ENCODE measurements at regions not wholly inside any gene's neighbourhood (a gene's known extent, or its start where the extent isn't known, plus 50 kb on each side); places are given as distances from the start of the nearest gene placed in this dataset.

DNA sequence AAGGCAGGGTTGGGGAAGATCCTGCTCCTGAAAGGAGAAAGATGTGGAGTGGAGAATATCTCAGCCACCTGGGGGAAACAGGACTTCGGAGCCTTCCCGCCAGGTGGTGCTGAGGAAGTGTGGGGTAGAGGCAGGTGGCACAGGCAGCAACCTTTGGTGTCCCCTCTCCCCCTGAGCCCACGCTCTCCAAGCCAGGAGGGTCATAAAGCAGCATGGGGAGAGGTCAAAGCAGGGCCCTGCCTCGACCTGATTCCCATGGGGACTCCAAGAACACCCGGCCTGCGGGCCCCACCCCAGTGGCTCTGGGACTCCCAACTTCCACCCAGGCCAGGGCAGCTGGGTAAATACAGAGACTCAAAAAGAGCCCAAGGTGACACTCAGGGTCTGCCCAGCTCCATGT, 54.3 kb upstream of the SLC66A3 start:
- TF ChIP-seq, protein P1, sequence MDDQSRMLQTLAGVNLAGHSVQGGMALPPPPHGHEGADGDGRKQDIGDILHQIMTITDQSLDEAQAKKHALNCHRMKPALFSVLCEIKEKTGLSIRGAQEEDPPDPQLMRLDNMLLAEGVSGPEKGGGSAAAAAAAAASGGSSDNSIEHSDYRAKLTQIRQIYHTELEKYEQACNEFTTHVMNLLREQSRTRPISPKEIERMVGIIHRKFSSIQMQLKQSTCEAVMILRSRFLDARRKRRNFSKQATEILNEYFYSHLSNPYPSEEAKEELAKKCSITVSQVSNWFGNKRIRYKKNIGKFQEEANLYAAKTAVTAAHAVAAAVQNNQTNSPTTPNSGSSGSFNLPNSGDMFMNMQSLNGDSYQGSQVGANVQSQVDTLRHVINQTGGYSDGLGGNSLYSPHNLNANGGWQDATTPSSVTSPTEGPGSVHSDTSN (IDR thresholded peaks at IDR 0.05) = no peak
- TF ChIP-seq FOSB (CRISPR knock-in tag; IDR thresholded peaks at IDR 0.05) (no peak), KDM5A (IDR thresholded peaks at IDR 0.05) (no peak), BHLHE40 (IDR thresholded peaks at IDR 0.05; ENCODE audit: low read depth, low read length) (no peak), HDAC2 (IDR thresholded peaks at IDR 0.05) (no peak), TFCP2L1 (CRISPR knock-in tag; IDR thresholded peaks at IDR 0.05) (no peak), PHF8 (IDR thresholded peaks at IDR 0.05; ENCODE audit: borderline replicate concordance, low read depth) (no peak), ESRRA (IDR thresholded peaks at IDR 0.05; ENCODE audit: borderline replicate concordance, low read length) (no peak), HOXB13 (CRISPR knock-in tag; IDR thresholded peaks at IDR 0.05; ENCODE audit: low read depth) (no peak)
- TF ChIP-seq, protein P2, sequence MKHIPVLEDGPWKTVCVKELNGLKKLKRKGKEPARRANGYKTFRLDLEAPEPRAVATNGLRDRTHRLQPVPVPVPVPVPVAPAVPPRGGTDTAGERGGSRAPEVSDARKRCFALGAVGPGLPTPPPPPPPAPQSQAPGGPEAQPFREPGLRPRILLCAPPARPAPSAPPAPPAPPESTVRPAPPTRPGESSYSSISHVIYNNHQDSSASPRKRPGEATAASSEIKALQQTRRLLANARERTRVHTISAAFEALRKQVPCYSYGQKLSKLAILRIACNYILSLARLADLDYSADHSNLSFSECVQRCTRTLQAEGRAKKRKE (CRISPR knock-in tag; IDR thresholded peaks at IDR 0.05; ENCODE audit: low read depth) = no peak
- TF ChIP-seq, protein P3, sequence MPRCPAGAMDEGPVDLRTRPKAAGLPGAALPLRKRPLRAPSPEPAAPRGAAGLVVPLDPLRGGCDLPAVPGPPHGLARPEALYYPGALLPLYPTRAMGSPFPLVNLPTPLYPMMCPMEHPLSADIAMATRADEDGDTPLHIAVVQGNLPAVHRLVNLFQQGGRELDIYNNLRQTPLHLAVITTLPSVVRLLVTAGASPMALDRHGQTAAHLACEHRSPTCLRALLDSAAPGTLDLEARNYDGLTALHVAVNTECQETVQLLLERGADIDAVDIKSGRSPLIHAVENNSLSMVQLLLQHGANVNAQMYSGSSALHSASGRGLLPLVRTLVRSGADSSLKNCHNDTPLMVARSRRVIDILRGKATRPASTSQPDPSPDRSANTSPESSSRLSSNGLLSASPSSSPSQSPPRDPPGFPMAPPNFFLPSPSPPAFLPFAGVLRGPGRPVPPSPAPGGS (IDR thresholded peaks at IDR 0.05) = no peak
- TF ChIP-seq, protein P4, sequence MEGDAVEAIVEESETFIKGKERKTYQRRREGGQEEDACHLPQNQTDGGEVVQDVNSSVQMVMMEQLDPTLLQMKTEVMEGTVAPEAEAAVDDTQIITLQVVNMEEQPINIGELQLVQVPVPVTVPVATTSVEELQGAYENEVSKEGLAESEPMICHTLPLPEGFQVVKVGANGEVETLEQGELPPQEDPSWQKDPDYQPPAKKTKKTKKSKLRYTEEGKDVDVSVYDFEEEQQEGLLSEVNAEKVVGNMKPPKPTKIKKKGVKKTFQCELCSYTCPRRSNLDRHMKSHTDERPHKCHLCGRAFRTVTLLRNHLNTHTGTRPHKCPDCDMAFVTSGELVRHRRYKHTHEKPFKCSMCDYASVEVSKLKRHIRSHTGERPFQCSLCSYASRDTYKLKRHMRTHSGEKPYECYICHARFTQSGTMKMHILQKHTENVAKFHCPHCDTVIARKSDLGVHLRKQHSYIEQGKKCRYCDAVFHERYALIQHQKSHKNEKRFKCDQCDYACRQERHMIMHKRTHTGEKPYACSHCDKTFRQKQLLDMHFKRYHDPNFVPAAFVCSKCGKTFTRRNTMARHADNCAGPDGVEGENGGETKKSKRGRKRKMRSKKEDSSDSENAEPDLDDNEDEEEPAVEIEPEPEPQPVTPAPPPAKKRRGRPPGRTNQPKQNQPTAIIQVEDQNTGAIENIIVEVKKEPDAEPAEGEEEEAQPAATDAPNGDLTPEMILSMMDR (IDR thresholded peaks at IDR 0.05) = no peak
- ChIA-PET CTCF (no interaction called here), POLR2A (no interaction called here)
- Histone ChIP-seq H3K4me3 (no peak overlapping the region), H3K4me1 (peaks cover 12% of the 10 kb centered on the region; the same call in 2 of the 3 replicates), H3K4me2 (no peak overlapping the region), H3K9me3 (no peaks in the 10 kb centered on the region), H3K27ac (no peak overlapping the region)
- FAIRE-seq = no peak
- ATAC-seq = no peak
- 75% methylated on average over 6 of the region's 6 CpGs for WGBS (ENCODE audit: missing lambda C conversion rate)
- DNase-seq (ENCODE audit: low read depth in 1 of 2, low spot score in 1 of 2) = no peak

DNA sequence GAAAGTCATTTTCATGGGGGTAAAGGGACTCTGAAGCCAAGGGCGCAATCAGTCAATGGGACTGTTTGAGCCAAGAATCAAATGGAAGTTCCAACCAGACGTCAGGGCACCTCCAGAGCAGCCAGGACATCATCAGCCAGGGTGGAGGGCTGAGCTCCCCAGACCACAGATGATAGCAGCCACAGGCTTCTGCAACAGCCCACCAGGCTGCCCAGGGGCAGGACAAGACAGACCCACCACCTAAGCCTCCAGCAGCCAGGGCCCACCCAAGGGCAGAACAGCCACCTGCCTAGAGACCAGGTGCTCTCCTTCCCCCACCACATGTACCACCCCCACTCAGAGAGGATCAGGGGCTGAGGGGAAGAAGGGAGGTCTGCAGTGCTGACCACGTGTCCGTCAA, 53.8 kb upstream of the SLC66A3 start:
- CTCF ChIA-PET = no interaction called here
- Histone ChIP-seq H3K4me3 (no peak overlapping the region), H3K4me2 (no peak overlapping the region), H3K27ac (no peak overlapping the region), H3K4me1 (peaks cover 12% of the 10 kb centered on the region; the same call in 2 of the 3 replicates), H3K9me3 (no peaks in the 10 kb centered on the region)
- 62% methylated on average over 4 of the region's 4 CpGs for WGBS (ENCODE audit: missing lambda C conversion rate)
- TF ChIP-seq FOXS1 (CRISPR knock-in tag; IDR thresholded peaks at IDR 0.05) (no peak), RCOR1 (IDR thresholded peaks at IDR 0.05; ENCODE audit: low read depth, low read length) (no peak), RAD21 (conservative IDR thresholded peaks at IDR 0.05 in 1 of 2, IDR thresholded peaks at IDR 0.05 in 1 of 2) (no peak), TP53 (CRISPR knock-in tag; IDR thresholded peaks at IDR 0.05) (no peak), SMC3 (IDR thresholded peaks at IDR 0.05) (no peak), ZNF302 (CRISPR knock-in tag; IDR thresholded peaks at IDR 0.05) (no peak), FOSB (CRISPR knock-in tag; IDR thresholded peaks at IDR 0.05) (no peak), EHF (CRISPR knock-in tag; IDR thresholded peaks at IDR 0.05) (no peak), HOXB5 (CRISPR knock-in tag; IDR thresholded peaks at IDR 0.05) (no peak), ZC3H11A (IDR thresholded peaks at IDR 0.05) (no peak), RFX5 (IDR thresholded peaks at IDR 0.05) (no peak), HDAC2 (IDR thresholded peaks at IDR 0.05) (no peak)
- TF ChIP-seq, protein P1 (IDR thresholded peaks at IDR 0.05) = no peak
- TF ChIP-seq, protein P5, sequence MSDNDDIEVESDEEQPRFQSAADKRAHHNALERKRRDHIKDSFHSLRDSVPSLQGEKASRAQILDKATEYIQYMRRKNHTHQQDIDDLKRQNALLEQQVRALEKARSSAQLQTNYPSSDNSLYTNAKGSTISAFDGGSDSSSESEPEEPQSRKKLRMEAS (IDR thresholded peaks at IDR 0.05) = no peak
- ATAC-seq (no peak), FAIRE-seq (no peak), DNase-seq (ENCODE audit: low read depth in 1 of 2, low spot score in 1 of 2) (no peak)
- POLR2A ChIA-PET = no interaction called here

All from A549 (cell line).